H9 (cell line): ENCODE measurements at regions not wholly inside any gene's neighbourhood (a gene's known extent, or its start where the extent isn't known, plus 50 kb on each side); places are given as distances from the start of the nearest gene placed in this dataset.

Source experiments
- DNase-seq: peaks from one replicate; pipeline ENCODE4 v3.0.0-alpha.2; 2017
- H2AFZ ChIP-seq: one replicate; pipeline ENCODE4 v1.6.1; 2013; ENCODE audit warnings: mild to moderate bottlenecking, low read length, control low read depth, moderate library complexity
- H2AK5ac ChIP-seq: 2 replicates; pipeline ENCODE4 v1.6.1; 2013; ENCODE audit warnings: low read length, control low read depth, mixed read lengths; ENCODE audit not compliant: insufficient read length
- H2BK120ac ChIP-seq: one replicate; pipeline ENCODE4 v1.6.1; 2013; ENCODE audit warnings: low read depth, mild to moderate bottlenecking, low read length, control low read depth, inconsistent platforms; ENCODE audit not compliant: poor library complexity, severe bottlenecking
- H2BK12ac ChIP-seq: 2 replicates; pipeline ENCODE4 v1.6.1; 2013; ENCODE audit warnings: low read length, control low read depth, mixed read lengths, low read depth; ENCODE audit not compliant: insufficient read length
- H2BK15ac ChIP-seq: 2 replicates; pipeline ENCODE4 v1.6.1; 2013; ENCODE audit warnings: low read depth, low read length, control low read depth
- H2BK20ac ChIP-seq: one replicate; pipeline ENCODE4 v1.6.1; 2013; ENCODE audit warnings: low read depth, mild to moderate bottlenecking, low read length, control low read depth, inconsistent platforms; ENCODE audit not compliant: poor library complexity, severe bottlenecking
- H2BK5ac ChIP-seq: 2 replicates; pipeline ENCODE4 v1.6.1; 2013; ENCODE audit warnings: low read length, control low read depth, mixed read lengths; ENCODE audit not compliant: insufficient read length
- H3K14ac ChIP-seq: 2 replicates; pipeline ENCODE4 v1.6.1; 2013; ENCODE audit warnings: low read length, control low read depth; ENCODE audit not compliant: insufficient read depth
- H3K18ac ChIP-seq: 2 replicates; pipeline ENCODE4 v1.6.1; 2013; ENCODE audit warnings: low read depth, mild to moderate bottlenecking, mixed read lengths, low read length, control low read depth; ENCODE audit not compliant: insufficient read length
- H3K23ac ChIP-seq: 2 replicates; pipeline ENCODE4 v1.6.1; 2013; ENCODE audit warnings: low read length, control low read depth, mixed read lengths, low read depth; ENCODE audit not compliant: insufficient read length
- H3K23me2 ChIP-seq: 2 replicates; pipeline ENCODE4 v1.6.1; 2013; ENCODE audit warnings: low read depth, mild to moderate bottlenecking, mixed read lengths, low read length, control low read depth; ENCODE audit not compliant: insufficient read length, poor library complexity, severe bottlenecking
- H3K27ac ChIP-seq: 2 replicates; pipeline ENCODE4 v1.5.1; 2013; ENCODE audit warnings: low read length, control low read depth, mixed read lengths, low read depth; ENCODE audit not compliant: insufficient read length
- H3K27me3 ChIP-seq: 2 replicates; pipeline ENCODE4 v1.6.1; 2013; ENCODE audit warnings: low read length, control low read depth, inconsistent platforms; ENCODE audit not compliant: insufficient read depth
- H3K4ac ChIP-seq: 2 replicates; pipeline ENCODE4 v1.6.1; 2013; ENCODE audit warnings: low read depth, mild to moderate bottlenecking, control low read depth, inconsistent platforms, low read length, moderate library complexity
- H3K4me1 ChIP-seq: 2 replicates; pipeline ENCODE4 v1.6.1; 2013; ENCODE audit warnings: low read length, control low read depth, inconsistent platforms; ENCODE audit not compliant: insufficient read depth
- H3K4me2 ChIP-seq: 2 replicates; pipeline ENCODE4 v1.6.1; 2013; ENCODE audit warnings: low read length, control low read depth, mixed read lengths; ENCODE audit not compliant: insufficient read length, insufficient read depth
- H3K56ac ChIP-seq: 2 replicates; pipeline ENCODE4 v1.6.1; 2013; ENCODE audit warnings: low read depth, mild to moderate bottlenecking, mixed read lengths, low read length, control low read depth; ENCODE audit not compliant: insufficient read length
- H3K79me1 ChIP-seq: 2 replicates; pipeline ENCODE4 v1.6.1; 2013; ENCODE audit warnings: low read depth, mild to moderate bottlenecking, moderate library complexity, low read length, control low read depth, inconsistent platforms; ENCODE audit not compliant: insufficient read depth, poor library complexity, severe bottlenecking
- H3K79me2 ChIP-seq: 2 replicates; pipeline ENCODE4 v1.6.1; 2013; ENCODE audit warnings: low read length, control low read depth, inconsistent platforms; ENCODE audit not compliant: insufficient read depth
- H3K9ac ChIP-seq: 2 replicates; pipeline ENCODE4 v1.6.1; 2013; ENCODE audit warnings: low read length, control low read depth, mixed read lengths; ENCODE audit not compliant: insufficient read length; ENCODE audit errors: extremely low read depth
- H3K9me3 ChIP-seq: one replicate; pipeline ENCODE4 v1.6.1; 2013; ENCODE audit warnings: low read depth, low read length, inconsistent platforms; ENCODE audit not compliant: control insufficient read depth
- H3T11ph ChIP-seq: one replicate; pipeline ENCODE4 v1.6.1; 2013; ENCODE audit warnings: mild to moderate bottlenecking, low read length, control low read depth, inconsistent platforms
- H4K20me1 ChIP-seq: one replicate; pipeline ENCODE4 v1.6.1; 2013; ENCODE audit not compliant: control insufficient read depth, insufficient read length, insufficient read depth
- H4K5ac ChIP-seq: 2 replicates; pipeline ENCODE4 v1.6.1; 2013; ENCODE audit warnings: low read depth, mild to moderate bottlenecking, mixed read lengths, low read length, control low read depth; ENCODE audit not compliant: insufficient read length
- H4K8ac ChIP-seq: replicated peaks from 2 replicates; pipeline ENCODE4 v1.6.1; 2013; ENCODE audit warnings: low read length, control low read depth, mixed read lengths, low read depth; ENCODE audit not compliant: insufficient read length
- H4K91ac ChIP-seq: 2 replicates; pipeline ENCODE4 v1.6.1; 2013; ENCODE audit warnings: low read depth, mild to moderate bottlenecking, moderate library complexity, mixed read lengths, low read length, control low read depth; ENCODE audit not compliant: insufficient read length
- H3K27ac Mint-ChIP-seq, 3 experiments: 2 replicates in 2 of 3; 3 replicates in 1 of 3; pipeline ENCODE4 v1.8.0; 2020 to 2021; ENCODE audit warnings: mixed read lengths in 3 of 3, mild to moderate bottlenecking in 1 of 3, moderate library complexity in 1 of 3
- H3K27me3 Mint-ChIP-seq: 2 replicates; pipeline ENCODE4 v1.8.0; 2021; ENCODE audit warnings: low read depth, mild to moderate bottlenecking, moderate library complexity, mixed read lengths
- H3K36me3 Mint-ChIP-seq, 3 experiments: 2 replicates in 2 of 3; 3 replicates in 1 of 3; pipeline ENCODE4 v1.8.0; 2020 to 2021; ENCODE audit warnings: low read depth in 3 of 3, mixed read lengths in 3 of 3; ENCODE audit not compliant: insufficient read depth in 1 of 3
- H3K4me1 Mint-ChIP-seq, 2 experiments: 2 replicates each; pipeline ENCODE4 v1.8.0; 2020; ENCODE audit warnings: mixed read lengths in 2 of 2
- H3K4me3 Mint-ChIP-seq, 2 experiments: 2 replicates in 1 of 2; 3 replicates in 1 of 2; pipeline ENCODE4 v1.8.0; 2020 to 2021; ENCODE audit warnings: mild to moderate bottlenecking in 2 of 2, mixed read lengths in 2 of 2, moderate library complexity in 1 of 2
- H3K9me3 Mint-ChIP-seq, 2 experiments: 2 replicates in 1 of 2; 3 replicates in 1 of 2; pipeline ENCODE4 v1.8.0; 2020; ENCODE audit warnings: mild to moderate bottlenecking in 2 of 2, mixed read lengths in 2 of 2, moderate library complexity in 1 of 2
- CTCF ChIP-seq: fragments of 200-600 bp; sonication (generic); conservative IDR thresholded peaks from 3 replicates; pipeline ENCODE4 v1.8.0; 2021; ENCODE audit warnings: antibody characterized with exemption, mild to moderate bottlenecking
- WGBS: extraction: QIAGEN DNeasy Blood & Tissue Kit; methylation state at CpG from one replicate; pipeline ENCODE4 v1.1.7; 2013; ENCODE audit warnings: missing lambda C conversion rate, low lambda C conversion rate, mixed read lengths; ENCODE audit not compliant: insufficient read length; ENCODE audit errors: extremely low coverage; 5-methylcytosine and 5-hydroxymethylcytosine counted together

- WGBS = no CpG with 5 or more reads among the region's 7 CpGs
- H3K14ac ChIP-seq = no peak overlapping the region
- no peak overlapping the region for H3K56ac ChIP-seq
- H3K4me1 Mint-ChIP-seq = peaks cover 10 to 12% of the 10 kb centered on the region in 2 experiments
- no peak overlapping the region for H2BK120ac ChIP-seq
- H3K4me2 ChIP-seq = no peak overlapping the region
- no peaks in the 10 kb centered on the region for H3K23me2 ChIP-seq
- no peak overlapping the region for H3K23ac ChIP-seq
- TF ChIP-seq CTCF = no peak
- H3K4ac ChIP-seq = no peak overlapping the region
- no peak overlapping the region for H2AFZ ChIP-seq
- no peaks in the 10 kb centered on the region for H3K9me3 ChIP-seq
- H3T11ph ChIP-seq = no peak overlapping the region
- no peaks in the 10 kb centered on the region for H3K79me1 ChIP-seq
- H2BK5ac ChIP-seq = no peak overlapping the region
- H3K18ac ChIP-seq = no peak overlapping the region
- 0 out of 2 replicates have a peak, but pooled peaks cover 2% of the 10 kb centered on the region for H3K27me3 ChIP-seq
- no peak overlapping the region for H2BK20ac ChIP-seq
- DNase-seq = no peak
- no peak overlapping the region for H3K4me3 Mint-ChIP-seq
- H4K91ac ChIP-seq = no peak overlapping the region
- H4K20me1 ChIP-seq = no peaks in the 10 kb centered on the region
- no peaks in the 10 kb centered on the region for H3K79me2 ChIP-seq
- no peaks in the 10 kb centered on the region for H3K36me3 Mint-ChIP-seq
- no peak overlapping the region for H2BK12ac ChIP-seq
- H3K27ac Mint-ChIP-seq = no peak overlapping the region
- H4K5ac ChIP-seq = no peak overlapping the region
- peaks cover 14% of the 10 kb centered on the region for H3K27me3 Mint-ChIP-seq
- no peak overlapping the region for H2BK15ac ChIP-seq
- no peak overlapping the region for H3K9ac ChIP-seq
- no peak overlapping the region for H3K27ac ChIP-seq
- H3K9me3 Mint-ChIP-seq = no peaks in the 10 kb centered on the region
- H2AK5ac ChIP-seq = no peak overlapping the region
- no peaks in the 10 kb centered on the region; the same call in 1 of the 2 replicates for H3K4me1 ChIP-seq
- no peak overlapping the region for H4K8ac ChIP-seq
These were observed 215.0 kb upstream of the MARCKS start for GRCh38 chr6:113642001-113642713.
